ENCODE measurements at regions not wholly inside any gene's neighbourhood (a gene's known extent, or its start where the extent isn't known, plus 50 kb on each side); places are given as distances from the start of the nearest gene placed in this dataset.

DNA sequence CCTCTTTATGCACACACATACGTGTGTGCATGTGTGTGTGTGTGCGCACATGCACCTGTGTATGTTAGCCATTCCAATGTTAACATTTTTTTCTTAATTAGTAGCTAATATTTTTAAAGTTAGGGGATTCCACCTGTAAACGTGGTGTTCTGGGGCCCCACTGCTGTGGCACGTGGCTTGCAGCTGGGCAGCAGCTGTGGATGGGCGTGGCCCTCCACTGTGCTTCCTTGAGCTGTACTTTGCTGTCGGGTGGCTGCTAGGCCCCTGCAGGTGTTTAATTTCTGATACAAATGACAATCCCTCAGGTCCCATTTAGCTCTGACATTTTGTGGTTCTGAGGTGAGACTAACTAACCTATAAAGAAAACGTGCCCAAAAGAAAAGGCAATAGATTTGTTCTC, 58.9 kb upstream of the GJB6 start:
- Histone ChIP-seq H3K27ac (ENCODE audit: low read depth in 1 of 2, low read length in 2 of 2) (no peak overlapping the region), H3K4me3 (ENCODE audit: low read length) (no peak overlapping the region), H3K9me3 (ENCODE audit: control insufficient read depth in 1 of 2, insufficient read depth in 1 of 2, low read length in 2 of 2) (peaks cover 3 to 6% of the 10 kb centered on the region in 2 experiments), H3K4me1 (ENCODE audit: insufficient read depth, low read length) (no peaks in the 10 kb centered on the region), H3K36me3 (ENCODE audit: insufficient read depth, low read length) (no peaks in the 10 kb centered on the region), H3K27me3 (ENCODE audit: control insufficient read depth in 1 of 2, insufficient read depth in 2 of 2, low read length in 2 of 2) (no peaks in the 10 kb centered on the region)
- H3K4me1 Mint-ChIP-seq (ENCODE audit: low read depth): peaks cover 4% of the 10 kb centered on the region
- peaks cover 5% of the 10 kb centered on the region for H3K9me3 Mint-ChIP-seq
- no peak overlapping the region for H3K27ac Mint-ChIP-seq
- H3K4me3 Mint-ChIP-seq: no peak overlapping the region
- POLR2A ChIA-PET: no interaction called here
- TF ChIP-seq, protein P1, sequence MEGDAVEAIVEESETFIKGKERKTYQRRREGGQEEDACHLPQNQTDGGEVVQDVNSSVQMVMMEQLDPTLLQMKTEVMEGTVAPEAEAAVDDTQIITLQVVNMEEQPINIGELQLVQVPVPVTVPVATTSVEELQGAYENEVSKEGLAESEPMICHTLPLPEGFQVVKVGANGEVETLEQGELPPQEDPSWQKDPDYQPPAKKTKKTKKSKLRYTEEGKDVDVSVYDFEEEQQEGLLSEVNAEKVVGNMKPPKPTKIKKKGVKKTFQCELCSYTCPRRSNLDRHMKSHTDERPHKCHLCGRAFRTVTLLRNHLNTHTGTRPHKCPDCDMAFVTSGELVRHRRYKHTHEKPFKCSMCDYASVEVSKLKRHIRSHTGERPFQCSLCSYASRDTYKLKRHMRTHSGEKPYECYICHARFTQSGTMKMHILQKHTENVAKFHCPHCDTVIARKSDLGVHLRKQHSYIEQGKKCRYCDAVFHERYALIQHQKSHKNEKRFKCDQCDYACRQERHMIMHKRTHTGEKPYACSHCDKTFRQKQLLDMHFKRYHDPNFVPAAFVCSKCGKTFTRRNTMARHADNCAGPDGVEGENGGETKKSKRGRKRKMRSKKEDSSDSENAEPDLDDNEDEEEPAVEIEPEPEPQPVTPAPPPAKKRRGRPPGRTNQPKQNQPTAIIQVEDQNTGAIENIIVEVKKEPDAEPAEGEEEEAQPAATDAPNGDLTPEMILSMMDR (IDR thresholded peaks at IDR 0.05): no peak
- DNase-seq (no peak), ATAC-seq (ENCODE audit: poor library complexity) (no peak)
- CTCF ChIA-PET: no interaction called here
- peaks cover 13% of the 10 kb centered on the region for H3K36me3 Mint-ChIP-seq (ENCODE audit: low read depth)
- H3K27me3 Mint-ChIP-seq: no peaks in the 10 kb centered on the region
- intact Hi-C loops (cut with DNase I, micrococcal nuclease): no loop called here

GRCh38 chr13:20288561-20288960, 56.4 kb upstream of the GJB6 start:
- Histone ChIP-seq H3K4me1 (ENCODE audit: insufficient read depth, low read length) (no peaks in the 10 kb centered on the region), H3K4me3 (ENCODE audit: low read length) (no peak overlapping the region), H3K36me3 (ENCODE audit: insufficient read depth, low read length) (no peaks in the 10 kb centered on the region), H3K27ac (ENCODE audit: low read depth in 1 of 2, low read length in 2 of 2) (no peak overlapping the region), H3K9me3 (ENCODE audit: control insufficient read depth in 1 of 2, insufficient read depth in 1 of 2, low read length in 2 of 2) (peaks cover 17 to 31% of the 10 kb centered on the region in 2 experiments), H3K27me3 (ENCODE audit: control insufficient read depth in 1 of 2, insufficient read depth in 2 of 2, low read length in 2 of 2) (no peaks in the 10 kb centered on the region)
- ATAC-seq (ENCODE audit: poor library complexity): no peak
- Mint-ChIP-seq H3K27ac (no peak overlapping the region), H3K4me1 (ENCODE audit: low read depth) (peaks cover 4% of the 10 kb centered on the region), H3K27me3 (no peaks in the 10 kb centered on the region), H3K4me3 (no peak overlapping the region), H3K36me3 (ENCODE audit: low read depth) (peaks cover 22% of the 10 kb centered on the region), H3K9me3 (peaks cover 13% of the 10 kb centered on the region)
- POLR2A ChIA-PET: no interaction called here
- CTCF ChIA-PET: no interaction called here
- TF ChIP-seq, protein P1 (IDR thresholded peaks at IDR 0.05): no peak
- no peak for DNase-seq
- intact Hi-C loops (cut with DNase I, micrococcal nuclease): no loop called here

- H3K9me3 Mint-ChIP-seq: peaks cover 13% of the 10 kb centered on the region
- no peak overlapping the region for H3K4me3 Mint-ChIP-seq
- no peak overlapping the region for H3K27ac Mint-ChIP-seq
- intact Hi-C loops (cut with DNase I, micrococcal nuclease): no loop called here
- peaks cover 23 to 37% of the 10 kb centered on the region in 2 experiments for H3K9me3 ChIP-seq (ENCODE audit: control insufficient read depth in 1 of 2, insufficient read depth in 1 of 2, low read length in 2 of 2)
- ChIA-PET CTCF (no interaction called here), POLR2A (no interaction called here)
- H3K4me1 Mint-ChIP-seq (ENCODE audit: low read depth): peaks cover 4% of the 10 kb centered on the region
- no peak for DNase-seq
- H3K27ac ChIP-seq (ENCODE audit: low read depth in 1 of 2, low read length in 2 of 2): no peak overlapping the region
- H3K36me3 Mint-ChIP-seq (ENCODE audit: low read depth): peaks cover 22% of the 10 kb centered on the region
- H3K4me3 ChIP-seq (ENCODE audit: low read length): no peak overlapping the region
- H3K36me3 ChIP-seq (ENCODE audit: insufficient read depth, low read length): no peaks in the 10 kb centered on the region
- H3K27me3 Mint-ChIP-seq: no peaks in the 10 kb centered on the region
- TF ChIP-seq, protein P1 (IDR thresholded peaks at IDR 0.05): no peak
- no peaks in the 10 kb centered on the region for H3K4me1 ChIP-seq (ENCODE audit: insufficient read depth, low read length)
- H3K27me3 ChIP-seq (ENCODE audit: control insufficient read depth in 1 of 2, insufficient read depth in 2 of 2, low read length in 2 of 2): no peaks in the 10 kb centered on the region
- no peak for ATAC-seq (ENCODE audit: poor library complexity)
Observed at GRCh38 chr13:20287976-20288375, 55.9 kb upstream of the GJB6 start.

All from CD4-positive, alpha-beta T cell (primary cell).